GM12892 (cell line): ENCODE measurements at regions not wholly inside any gene's neighbourhood (a gene's known extent, or its start where the extent isn't known, plus 50 kb on each side); places are given as distances from the start of the nearest gene placed in this dataset.

ENCODE experiments used
- POLR2A ChIP-seq: IDR thresholded peaks from 2 replicates; pipeline ENCODE4 v1.6.1; 2011; ENCODE audit warnings: low read depth, low read length, control low read depth
- POLR2AphosphoS5 ChIP-seq: IDR thresholded peaks from 2 replicates; pipeline ENCODE4 v1.6.1; 2011; ENCODE audit warnings: low read depth, low read length, control low read depth
- TAF1 ChIP-seq: IDR thresholded peaks from 2 replicates; pipeline ENCODE4 v1.6.1; 2011; ENCODE audit warnings: low read depth, mild to moderate bottlenecking, control low read depth, low read length, borderline replicate concordance

DNA sequence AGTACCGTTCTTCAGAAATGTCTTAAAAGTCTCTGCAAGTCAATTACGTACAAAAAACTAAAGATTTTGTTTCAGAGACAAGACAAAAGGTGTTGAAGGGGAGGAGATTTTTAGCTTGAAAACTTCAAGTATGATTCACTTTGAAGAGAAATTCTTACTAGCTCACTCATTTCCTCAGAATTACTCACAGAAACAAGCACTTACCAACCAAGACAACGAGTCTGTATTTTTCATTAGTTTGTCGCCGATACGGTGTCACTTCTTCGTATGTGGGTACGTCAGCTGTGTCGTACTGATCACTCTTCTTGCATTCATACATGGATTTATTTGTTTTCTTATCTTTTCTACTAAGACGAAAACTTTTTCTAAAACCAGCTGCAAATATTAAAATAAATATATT lies 90.6 kb upstream of the ODAD2 start:
- no peak for TF ChIP-seq POLR2AphosphoS5
- no peak for TF ChIP-seq POLR2A
- no peak for TF ChIP-seq TAF1
